ENCODE measurements at regions not wholly inside any gene's neighbourhood (a gene's known extent, or its start where the extent isn't known, plus 50 kb on each side); places are given as distances from the start of the nearest gene placed in this dataset.
"Not testable (repeated sequence)": the region's sequence is repeated elsewhere in the genome, so short reads cannot be mapped to it uniquely, and the experiment has no call there.

DNA sequence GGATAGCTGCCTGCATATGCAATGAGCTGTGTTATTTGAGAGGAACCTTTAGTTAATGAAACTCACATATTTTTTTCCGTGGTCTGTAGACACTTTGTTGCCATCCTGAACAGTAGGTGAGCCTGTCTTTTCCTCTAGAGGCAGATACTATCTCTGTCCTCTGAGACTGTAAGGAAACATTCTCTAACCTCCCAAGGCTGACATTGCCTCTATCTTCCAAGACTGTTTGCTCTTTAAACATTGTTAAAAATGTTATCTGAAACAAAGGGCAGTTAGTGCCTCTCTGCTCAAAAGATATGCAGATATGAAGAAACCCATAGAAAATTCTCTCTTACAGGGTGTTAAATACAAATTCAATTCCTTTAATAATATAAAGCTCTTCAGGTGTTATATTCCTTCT lies 963.8 kb upstream of the CNTN5 start:
- Mint-ChIP-seq H3K4me3 (no peak overlapping the region), H3K27me3 (ENCODE audit: low read depth) (no peaks in the 10 kb centered on the region), H3K9me3 (peaks cover 17% of the 10 kb centered on the region), H3K27ac (no peak overlapping the region), H3K4me1 (ENCODE audit: low read depth) (no peaks in the 10 kb centered on the region), H3K36me3 (ENCODE audit: low read depth) (no peaks in the 10 kb centered on the region)
- DNase-seq (ENCODE audit: low spot score), result no peak

DNA sequence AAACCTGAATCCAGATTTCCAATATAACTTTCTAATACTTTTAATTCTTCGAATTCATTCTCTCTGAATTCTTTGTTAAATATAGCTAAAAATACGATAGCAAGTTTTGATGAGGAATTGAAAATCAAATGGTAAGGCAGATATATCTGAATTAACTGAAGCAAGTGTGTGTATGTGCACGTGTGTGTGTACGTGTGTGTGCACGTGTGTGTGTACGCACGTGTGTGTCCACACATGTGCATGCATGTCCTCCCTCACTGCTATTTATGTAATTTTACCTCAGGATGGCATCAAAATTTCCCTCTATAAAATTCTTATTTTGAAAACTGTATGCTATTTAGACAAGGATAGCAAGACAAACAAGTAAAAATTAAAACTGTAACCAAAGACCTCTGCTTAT lies 961.3 kb upstream of the CNTN5 start:
- Mint-ChIP-seq H3K27ac (no peak overlapping the region), H3K4me3 (no peak overlapping the region), H3K9me3 (peaks cover 22% of the 10 kb centered on the region), H3K4me1 (ENCODE audit: low read depth) (no peaks in the 10 kb centered on the region), H3K27me3 (ENCODE audit: low read depth) (no peaks in the 10 kb centered on the region), H3K36me3 (ENCODE audit: low read depth) (no peaks in the 10 kb centered on the region)
- DNase-seq (ENCODE audit: low spot score), result no peak

GRCh38 chr11:98060759-98061158 lies 960.0 kb upstream of the CNTN5 start:
- Mint-ChIP-seq H3K4me3 (no peak overlapping the region), H3K9me3 (peaks cover 21% of the 10 kb centered on the region), H3K4me1 (ENCODE audit: low read depth) (no peaks in the 10 kb centered on the region), H3K27ac (no peak overlapping the region), H3K27me3 (ENCODE audit: low read depth) (no peaks in the 10 kb centered on the region), H3K36me3 (ENCODE audit: low read depth) (no peaks in the 10 kb centered on the region)
- no peak for DNase-seq (ENCODE audit: low spot score)

- Mint-ChIP-seq H3K9me3 (peaks cover 29% of the 10 kb centered on the region), H3K27ac (no peak overlapping the region), H3K36me3 (ENCODE audit: low read depth) (no peaks in the 10 kb centered on the region), H3K4me1 (ENCODE audit: low read depth) (no peaks in the 10 kb centered on the region), H3K4me3 (no peak overlapping the region), H3K27me3 (ENCODE audit: low read depth) (no peaks in the 10 kb centered on the region)
- no peak for DNase-seq (ENCODE audit: low spot score)
Observed at GRCh38 chr11:98061858-98062257, 958.9 kb upstream of the CNTN5 start.

DNA sequence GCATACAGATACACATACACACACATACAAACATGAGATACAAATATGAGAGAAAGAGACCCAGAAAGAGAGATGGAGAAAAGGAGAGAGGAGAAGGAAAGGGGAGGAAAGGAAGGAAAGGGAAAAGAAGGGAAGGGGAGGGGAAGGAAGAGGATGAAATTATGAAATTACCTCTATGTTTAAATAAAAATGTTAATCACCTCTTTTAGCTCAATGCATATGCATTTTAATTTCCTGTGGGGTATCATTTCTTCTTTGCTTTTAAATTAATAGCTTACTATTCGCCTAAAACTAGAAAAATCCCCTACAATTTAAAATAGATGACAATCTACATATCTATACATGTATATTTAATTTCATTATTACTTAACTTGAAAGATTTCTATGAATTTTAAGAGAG lies 958.0 kb upstream of the CNTN5 start:
- no peaks in the 10 kb centered on the region for H3K4me1 Mint-ChIP-seq (ENCODE audit: low read depth)
- H3K9me3 Mint-ChIP-seq, result peaks cover 25% of the 10 kb centered on the region
- DNase-seq (ENCODE audit: low spot score), result no peak
- H3K36me3 Mint-ChIP-seq (ENCODE audit: low read depth), result no peaks in the 10 kb centered on the region
- no peak overlapping the region for H3K4me3 Mint-ChIP-seq
- H3K27ac Mint-ChIP-seq, result no peak overlapping the region
- no peaks in the 10 kb centered on the region for H3K27me3 Mint-ChIP-seq (ENCODE audit: low read depth)

DNA sequence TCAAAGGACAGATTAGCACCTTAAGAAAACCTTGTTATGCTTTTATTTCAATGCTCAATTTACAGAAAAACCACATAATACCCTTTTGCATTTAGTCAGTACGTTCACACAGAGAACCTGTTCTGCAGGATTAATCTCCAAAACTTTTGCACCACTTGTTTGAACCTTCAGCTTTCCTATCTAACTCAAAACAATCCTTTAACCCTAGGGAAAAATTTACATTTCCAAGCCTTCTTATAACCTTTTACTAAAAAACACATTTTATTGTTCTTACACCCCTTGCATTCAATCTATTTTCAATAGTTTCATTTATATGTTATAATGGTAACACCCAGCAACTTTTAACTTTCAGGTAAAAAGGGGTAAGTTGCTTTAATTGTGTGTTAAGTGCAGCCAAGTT lies 952.5 kb upstream of the CNTN5 start:
- DNase-seq (ENCODE audit: low spot score), result no peak
- no peaks in the 10 kb centered on the region for H3K27me3 Mint-ChIP-seq (ENCODE audit: low read depth)
- peaks cover 21% of the 10 kb centered on the region for H3K9me3 Mint-ChIP-seq

DNA sequence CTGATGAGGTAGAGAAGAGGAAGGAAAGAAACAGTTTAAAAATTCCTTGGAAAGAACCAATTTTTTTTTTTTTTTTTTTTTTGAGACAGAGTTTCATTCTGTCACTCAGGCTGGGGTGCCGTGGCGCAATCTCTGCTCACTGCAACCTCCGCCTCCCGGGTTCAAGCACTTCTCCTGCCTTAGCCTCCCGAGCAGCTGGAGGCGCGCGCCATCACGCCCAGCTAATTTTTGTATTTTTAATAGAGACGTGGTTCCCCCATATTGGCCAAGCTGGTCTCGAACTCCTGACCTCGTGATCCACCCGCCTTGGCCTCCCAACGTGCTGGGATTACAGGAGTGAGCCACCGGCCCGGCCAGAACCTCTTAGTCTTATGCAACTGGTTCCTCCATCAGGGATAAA lies 951.6 kb upstream of the CNTN5 start:
- H3K4me1 Mint-ChIP-seq (ENCODE audit: low read depth); H3K4me3 Mint-ChIP-seq; H3K27ac Mint-ChIP-seq; DNase-seq (ENCODE audit: low spot score); H3K36me3 Mint-ChIP-seq (ENCODE audit: low read depth); H3K27me3 Mint-ChIP-seq (ENCODE audit: low read depth): not testable (repeated sequence)
- peaks cover 18% of the 10 kb centered on the region for H3K9me3 Mint-ChIP-seq

More for the DNA sequence above, 952.5 kb upstream of the CNTN5 start:
- H3K27ac Mint-ChIP-seq, result no peak overlapping the region
- no peaks in the 10 kb centered on the region for H3K4me1 Mint-ChIP-seq (ENCODE audit: low read depth)
- H3K4me3 Mint-ChIP-seq, result no peak overlapping the region
- H3K36me3 Mint-ChIP-seq (ENCODE audit: low read depth), result no peaks in the 10 kb centered on the region

GRCh38 chr11:98069861-98070260 lies 950.9 kb upstream of the CNTN5 start:
- DNase-seq (ENCODE audit: low spot score), result no peak
- Mint-ChIP-seq H3K27me3 (ENCODE audit: low read depth) (no peaks in the 10 kb centered on the region), H3K4me3 (no peak overlapping the region), H3K27ac (no peak overlapping the region), H3K9me3 (peaks cover 18% of the 10 kb centered on the region), H3K36me3 (ENCODE audit: low read depth) (no peaks in the 10 kb centered on the region), H3K4me1 (ENCODE audit: low read depth) (no peaks in the 10 kb centered on the region)

GRCh38 chr11:98090861-98091505 lies 929.8 kb upstream of the CNTN5 start:
- no peak overlapping the region for H3K27ac Mint-ChIP-seq
- H3K4me1 Mint-ChIP-seq (ENCODE audit: low read depth), result no peaks in the 10 kb centered on the region
- no peaks in the 10 kb centered on the region for H3K27me3 Mint-ChIP-seq (ENCODE audit: low read depth)
- H3K4me3 Mint-ChIP-seq, result no peak overlapping the region
- no peaks in the 10 kb centered on the region for H3K36me3 Mint-ChIP-seq (ENCODE audit: low read depth)
- H3K9me3 Mint-ChIP-seq, result peaks cover 17% of the 10 kb centered on the region
- DNase-seq (ENCODE audit: low spot score), result no peak

GRCh38 chr11:98099371-98099770 lies 921.4 kb upstream of the CNTN5 start:
- Mint-ChIP-seq H3K4me3 (no peak overlapping the region), H3K4me1 (ENCODE audit: low read depth) (no peaks in the 10 kb centered on the region), H3K36me3 (ENCODE audit: low read depth) (no peaks in the 10 kb centered on the region), H3K27ac (no peak overlapping the region), H3K27me3 (ENCODE audit: low read depth) (no peaks in the 10 kb centered on the region), H3K9me3 (peaks cover 8% of the 10 kb centered on the region)
- no peak for DNase-seq (ENCODE audit: low spot score)

DNA sequence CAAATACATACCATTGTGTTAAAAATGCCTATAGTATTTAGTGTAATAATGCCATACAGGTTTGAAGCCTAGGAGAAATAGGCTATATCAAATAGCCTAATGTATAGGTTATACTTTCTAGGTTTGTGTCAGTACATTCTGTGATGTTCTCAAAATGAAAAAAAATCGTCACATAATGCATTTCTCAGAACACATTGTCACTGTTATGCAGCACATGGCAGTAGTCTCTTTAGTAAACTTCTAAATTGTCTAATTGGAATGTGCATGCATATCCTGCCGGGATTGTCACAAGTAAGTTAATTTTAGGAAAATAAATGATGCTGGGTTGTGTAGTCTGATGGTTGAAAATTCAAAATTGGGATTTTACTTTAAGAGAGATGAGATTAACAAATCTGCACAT lies 920.1 kb upstream of the CNTN5 start:
- DNase-seq (ENCODE audit: low spot score), result no peak
- Mint-ChIP-seq H3K4me1 (ENCODE audit: low read depth) (no peaks in the 10 kb centered on the region), H3K36me3 (ENCODE audit: low read depth) (no peaks in the 10 kb centered on the region), H3K27me3 (ENCODE audit: low read depth) (no peaks in the 10 kb centered on the region), H3K4me3 (no peak overlapping the region), H3K27ac (no peak overlapping the region), H3K9me3 (peaks cover 8% of the 10 kb centered on the region)

- no peaks in the 10 kb centered on the region for H3K4me1 Mint-ChIP-seq (ENCODE audit: low read depth)
- H3K36me3 Mint-ChIP-seq (ENCODE audit: low read depth), result no peaks in the 10 kb centered on the region
- H3K4me3 Mint-ChIP-seq, result no peak overlapping the region
- H3K27me3 Mint-ChIP-seq (ENCODE audit: low read depth), result no peaks in the 10 kb centered on the region
- DNase-seq (ENCODE audit: low spot score), result no peak
- H3K27ac Mint-ChIP-seq, result no peak overlapping the region
- peaks cover 8% of the 10 kb centered on the region for H3K9me3 Mint-ChIP-seq
Observed at GRCh38 chr11:98101329-98101728, 919.4 kb upstream of the CNTN5 start.

DNA sequence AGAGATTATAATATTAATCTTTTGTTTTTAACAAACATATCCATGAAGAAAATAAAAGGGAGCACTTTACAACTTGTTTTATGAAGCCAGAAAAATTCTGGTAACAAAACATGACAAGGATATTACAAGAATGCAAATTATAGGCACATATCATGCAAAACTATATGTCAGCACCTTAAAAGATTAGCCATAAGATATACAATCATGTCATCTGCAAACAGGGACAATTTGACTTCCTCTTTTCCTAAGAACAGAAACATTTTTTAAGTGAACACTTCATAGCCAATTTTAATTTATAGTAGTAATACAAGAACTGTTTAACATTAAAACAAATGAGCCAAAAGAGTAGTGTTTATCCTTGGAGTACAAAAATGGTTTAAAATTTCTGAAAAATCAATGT lies 916.5 kb upstream of the CNTN5 start:
- no peak overlapping the region for H3K4me3 Mint-ChIP-seq
- DNase-seq (ENCODE audit: low spot score), result no peak
- no peaks in the 10 kb centered on the region for H3K4me1 Mint-ChIP-seq (ENCODE audit: low read depth)
- H3K27ac Mint-ChIP-seq, result no peak overlapping the region
- no peaks in the 10 kb centered on the region for H3K27me3 Mint-ChIP-seq (ENCODE audit: low read depth)
- H3K9me3 Mint-ChIP-seq, result peaks cover 4% of the 10 kb centered on the region
- H3K36me3 Mint-ChIP-seq (ENCODE audit: low read depth), result no peaks in the 10 kb centered on the region

- H3K4me1 Mint-ChIP-seq (ENCODE audit: low read depth), result no peaks in the 10 kb centered on the region
- H3K36me3 Mint-ChIP-seq (ENCODE audit: low read depth), result no peaks in the 10 kb centered on the region
- H3K4me3 Mint-ChIP-seq, result no peak overlapping the region
- H3K9me3 Mint-ChIP-seq, result peaks cover 15% of the 10 kb centered on the region
- DNase-seq (ENCODE audit: low spot score), result no peak
- H3K27ac Mint-ChIP-seq, result no peak overlapping the region
- H3K27me3 Mint-ChIP-seq (ENCODE audit: low read depth), result no peaks in the 10 kb centered on the region
Observed at GRCh38 chr11:98107736-98108135, 913.0 kb upstream of the CNTN5 start.

DNA sequence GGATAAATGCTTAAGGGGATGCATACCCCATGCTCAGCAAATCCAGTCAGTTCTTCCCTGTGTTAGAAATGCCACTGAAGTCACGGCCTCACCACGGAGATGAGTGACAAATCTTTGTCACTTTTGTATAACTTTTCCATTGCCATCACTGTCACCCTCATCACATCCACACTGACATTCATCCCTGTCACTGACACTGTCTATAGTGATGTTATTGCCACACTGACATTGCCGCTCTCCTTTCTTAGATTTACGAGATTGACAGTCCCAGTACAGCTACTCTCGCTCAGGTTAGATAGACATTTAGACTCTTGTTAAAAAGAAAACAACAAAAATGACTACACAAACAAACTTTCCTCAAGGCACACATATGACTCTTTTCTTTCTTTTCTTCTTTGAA lies 910.7 kb upstream of the CNTN5 start:
- Mint-ChIP-seq H3K27me3 (ENCODE audit: low read depth) (no peaks in the 10 kb centered on the region), H3K9me3 (peaks cover 15% of the 10 kb centered on the region), H3K36me3 (ENCODE audit: low read depth) (no peaks in the 10 kb centered on the region), H3K4me1 (ENCODE audit: low read depth) (no peaks in the 10 kb centered on the region), H3K27ac (no peak overlapping the region), H3K4me3 (no peak overlapping the region)
- no peak for DNase-seq (ENCODE audit: low spot score)

All from T-helper 2 cell treated with Interferon-gamma antibody and Interleukin-4, amounts not matched to agents 5 μg/mL and 100 μg/mL, for 36 hours (primary cell).